Astrocyte of the spinal cord (primary cell): ENCODE measurements at regions not wholly inside any gene's neighbourhood (a gene's known extent, or its start where the extent isn't known, plus 50 kb on each side); places are given as distances from the start of the nearest gene placed in this dataset.
"Not testable (repeated sequence)": the region's sequence is repeated elsewhere in the genome, so short reads cannot be mapped to it uniquely, and the experiment has no call there.

ENCODE experiments used
- DNase-seq: peaks from one replicate; pipeline ENCODE4 v3.0.0; 2011; ENCODE audit warnings: low read depth, low spot score
- H3K4me3 ChIP-seq: 2 replicates; pipeline ENCODE4 v1.5.1; 2011; ENCODE audit warnings: low read depth, mild to moderate bottlenecking, low read length, moderate library complexity
- CTCF ChIP-seq: IDR thresholded peaks from 2 replicates; pipeline ENCODE4 v1.5.1; 2012; ENCODE audit warnings: low read depth, mild to moderate bottlenecking, low read length, inconsistent platforms
- in situ Hi-C: cut with HindIII; loops from 2 replicates; pipeline ENCODE4 v1.10.0; 2017; ENCODE audit warnings: low sequenced_read_pairs

GRCh38 chr6:140380427-140381218 is 1006.2 kb upstream of the CITED2 start:
- no peak for TF ChIP-seq CTCF
- in situ Hi-C loops = no loop called here
- DNase-seq = no peak
- H3K4me3 ChIP-seq = no peak overlapping the region

GRCh38 chr6:140379919-140380318 is 1005.5 kb upstream of the CITED2 start:
- no peak overlapping the region for H3K4me3 ChIP-seq
- in situ Hi-C loops = no loop called here
- no peak for TF ChIP-seq CTCF
- DNase-seq = peak; percentile 66

- TF ChIP-seq CTCF = no peak
- no peak for DNase-seq
- H3K4me3 ChIP-seq = no peak overlapping the region
- in situ Hi-C loops = no loop called here
These were observed 1001.8 kb upstream of the CITED2 start for GRCh38 chr6:140376209-140376608.

GRCh38 chr6:140373728-140374127 is 999.3 kb upstream of the CITED2 start:
- in situ Hi-C loops, DNase-seq, H3K4me3 ChIP-seq: not testable (repeated sequence)

GRCh38 chr6:140372064-140372463 is 997.6 kb upstream of the CITED2 start:
- TF ChIP-seq CTCF = no peak

GRCh38 chr6:140370976-140371870 is 996.8 kb upstream of the CITED2 start:
- DNase-seq = no peak
- in situ Hi-C loops = no loop called here
- H3K4me3 ChIP-seq = no peak overlapping the region
- TF ChIP-seq CTCF = no peak

More at GRCh38 chr6:140372064-140372463, 997.6 kb upstream of the CITED2 start:
- no peak overlapping the region for H3K4me3 ChIP-seq
- no peak for DNase-seq
- in situ Hi-C loops = no loop called here

GRCh38 chr6:140370441-140370840 is 996.0 kb upstream of the CITED2 start:
- no peak for TF ChIP-seq CTCF
- H3K4me3 ChIP-seq = no peak overlapping the region
- in situ Hi-C loops = no loop called here
- no peak for DNase-seq
